CD4-positive, alpha-beta memory T cell (primary cell): ENCODE measurements at regions not wholly inside any gene's neighbourhood (a gene's known extent, or its start where the extent isn't known, plus 50 kb on each side); places are given as distances from the start of the nearest gene placed in this dataset.

Experiments
- CTCF ChIA-PET: fragments of 350-600 bp; sonication (Branson Sonifier 250); formaldehyde crosslinking; loops from one replicate; lab custom pipeline; 2021; ENCODE audit warnings: inconsistent platforms; ENCODE audit not compliant: partially characterized antibody; lab: Charles Lee
- POLR2A ChIA-PET: fragments of 350-600 bp; sonication (Branson Sonifier 250); formaldehyde crosslinking; loops from one replicate; lab custom pipeline; 2021; ENCODE audit not compliant: partially characterized antibody; lab: Charles Lee
- DNase-seq, 5 donors: peaks; one replicate each; pipeline versions ENCODE4 v3.0.0 to v3.0.0-alpha.2; 2020 to 2022; ENCODE audit warnings: mixed read lengths in 1 of 5
- H3K27ac ChIP-seq: one replicate; pipeline ENCODE4 v1.7.0; 2013; ENCODE audit warnings: low read depth, low read length
- H3K27me3 ChIP-seq: 2 replicates; pipeline ENCODE4 v1.7.0; 2013; ENCODE audit warnings: mild to moderate bottlenecking, low read length, moderate library complexity; ENCODE audit not compliant: insufficient read depth
- H3K36me3 ChIP-seq: 2 replicates; pipeline ENCODE4 v1.7.0; 2013; ENCODE audit warnings: mild to moderate bottlenecking, low read length, moderate library complexity; ENCODE audit not compliant: insufficient read depth
- H3K4me1 ChIP-seq: 2 replicates; pipeline ENCODE4 v1.7.0; 2013; ENCODE audit warnings: mild to moderate bottlenecking, low read length, moderate library complexity; ENCODE audit not compliant: insufficient read depth
- H3K4me3 ChIP-seq, 2 donors: one replicate each; pipeline ENCODE4 v1.7.0; 2013; ENCODE audit warnings: low read length in 2 of 2, mild to moderate bottlenecking in 1 of 2
- H3K9me3 ChIP-seq, 2 donors: one replicate each; pipeline ENCODE4 v1.7.0; 2013; ENCODE audit warnings: low read length in 2 of 2, control low read depth in 1 of 2; ENCODE audit not compliant: control insufficient read depth in 1 of 2
- H3K27ac Mint-ChIP-seq, 7 donors: one replicate each; pipeline ENCODE4 v1.8.0; 2020 to 2021; ENCODE audit warnings: mixed read lengths in 7 of 7, mild to moderate bottlenecking in 6 of 7, inconsistent platforms in 3 of 7, moderate library complexity in 3 of 7
- H3K27me3 Mint-ChIP-seq, 2 donors: one replicate each; pipeline ENCODE4 v1.8.0; 2020 to 2021; ENCODE audit warnings: mixed read lengths in 2 of 2
- H3K36me3 Mint-ChIP-seq, 2 donors: one replicate each; pipeline ENCODE4 v1.8.0; 2020 to 2021; ENCODE audit warnings: mixed read lengths in 2 of 2, inconsistent platforms in 1 of 2, mild to moderate bottlenecking in 1 of 2
- H3K4me1 Mint-ChIP-seq, 4 donors: one replicate each; pipeline ENCODE4 v1.8.0; 2020 to 2021; ENCODE audit warnings: mixed read lengths in 4 of 4, mild to moderate bottlenecking in 1 of 4
- H3K4me3 Mint-ChIP-seq, 8 donors: one replicate each; pipeline ENCODE4 v1.8.0; 2020 to 2021; ENCODE audit warnings: mixed read lengths in 8 of 8, mild to moderate bottlenecking in 7 of 8, moderate library complexity in 6 of 8, inconsistent platforms in 3 of 8
- H3K9me3 Mint-ChIP-seq, 8 donors: one replicate each; pipeline ENCODE4 v1.8.0; 2020 to 2021; ENCODE audit warnings: mixed read lengths in 8 of 8, mild to moderate bottlenecking in 5 of 8, inconsistent platforms in 3 of 8, moderate library complexity in 1 of 8
- intact Hi-C: fragments of 100-400 bp; cut with micrococcal nuclease; formaldehyde crosslinking; loops from one replicate; pipeline ENCODE4 v1.15.1; 2023

DNA sequence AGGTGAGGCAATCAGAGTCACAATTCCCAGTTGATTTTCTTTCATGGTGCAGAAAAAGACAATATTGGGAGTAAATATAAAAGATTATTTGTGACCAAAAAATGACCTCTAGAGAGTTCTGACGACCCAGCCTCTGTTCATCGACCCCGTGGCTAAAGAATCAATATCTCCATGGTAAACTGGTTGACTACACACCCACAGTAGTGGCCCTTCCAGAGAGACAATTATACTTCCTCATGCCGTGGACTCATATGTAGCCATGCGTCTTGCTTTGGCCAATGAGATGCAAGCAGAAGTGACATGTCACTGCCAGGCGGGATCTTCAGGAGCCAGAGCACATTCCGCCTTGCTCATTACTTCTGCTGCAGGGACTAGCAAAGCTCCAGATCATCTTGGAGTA is 163.3 kb upstream of the RAD23B start:
- Mint-ChIP-seq H3K4me3 (no peak overlapping the region), H3K9me3 (peaks cover 0 to 2% (median 0%) of the 10 kb centered on the region in 8 donors), H3K36me3 (no peaks in the 10 kb centered on the region), H3K4me1 (peaks cover 0 to under 1% (median 0%) of the 10 kb centered on the region in 4 donors), H3K27ac (no peak overlapping the region), H3K27me3 (no peaks in the 10 kb centered on the region)
- H3K9me3 ChIP-seq: no peaks in the 10 kb centered on the region
- no peak for DNase-seq
- POLR2A ChIA-PET: no interaction called here
- no peak overlapping the region for H3K27ac ChIP-seq
- intact Hi-C loops: no loop called here
- CTCF ChIA-PET: no interaction called here
- H3K4me1 ChIP-seq: no peaks in the 10 kb centered on the region
- H3K4me3 ChIP-seq: no peak overlapping the region
- peaks cover 3% of the 10 kb centered on the region for H3K27me3 ChIP-seq
- no peaks in the 10 kb centered on the region for H3K36me3 ChIP-seq

GRCh38 chr9:107123389-107123788 is 159.7 kb upstream of the RAD23B start:
- intact Hi-C loops: no loop called here
- H3K4me3 ChIP-seq: no peak overlapping the region
- no peak for DNase-seq
- peaks cover 3% of the 10 kb centered on the region for H3K27me3 ChIP-seq
- CTCF ChIA-PET: no interaction called here
- H3K27ac ChIP-seq: no peak overlapping the region
- H3K9me3 ChIP-seq: no peaks in the 10 kb centered on the region
- Mint-ChIP-seq H3K27ac (no peak overlapping the region), H3K36me3 (no peaks in the 10 kb centered on the region), H3K27me3 (peaks cover under 1 to 4% of the 10 kb centered on the region in 2 donors), H3K4me1 (no peaks in the 10 kb centered on the region), H3K9me3 (peaks cover 0 to 3% (median 0%) of the 10 kb centered on the region in 8 donors), H3K4me3 (no peak overlapping the region)
- POLR2A ChIA-PET: no interaction called here
- no peaks in the 10 kb centered on the region for H3K36me3 ChIP-seq
- no peaks in the 10 kb centered on the region for H3K4me1 ChIP-seq

GRCh38 chr9:107127608-107128007 is 155.5 kb upstream of the RAD23B start:
- Histone ChIP-seq H3K4me3 (no peak overlapping the region), H3K4me1 (no peaks in the 10 kb centered on the region), H3K36me3 (no peaks in the 10 kb centered on the region), H3K9me3 (no peaks in the 10 kb centered on the region), H3K27ac (no peak overlapping the region), H3K27me3 (no peaks in the 10 kb centered on the region)
- no peak for DNase-seq
- ChIA-PET POLR2A (no interaction called here), CTCF (interaction anchor here (0.8 kb wide), 1 partner anchor 214 kb away, joined by 3 read pairs; no protein-coding TSS in a partner anchor)
- H3K4me3 Mint-ChIP-seq: no peak overlapping the region
- peaks cover 3 to 6% of the 10 kb centered on the region in 2 donors for H3K27me3 Mint-ChIP-seq
- H3K9me3 Mint-ChIP-seq: peaks cover 0 to 3% (median 0%) of the 10 kb centered on the region in 8 donors
- H3K36me3 Mint-ChIP-seq: no peaks in the 10 kb centered on the region
- no peak overlapping the region for H3K27ac Mint-ChIP-seq
- intact Hi-C loops: no loop called here
- H3K4me1 Mint-ChIP-seq: no peaks in the 10 kb centered on the region

DNA sequence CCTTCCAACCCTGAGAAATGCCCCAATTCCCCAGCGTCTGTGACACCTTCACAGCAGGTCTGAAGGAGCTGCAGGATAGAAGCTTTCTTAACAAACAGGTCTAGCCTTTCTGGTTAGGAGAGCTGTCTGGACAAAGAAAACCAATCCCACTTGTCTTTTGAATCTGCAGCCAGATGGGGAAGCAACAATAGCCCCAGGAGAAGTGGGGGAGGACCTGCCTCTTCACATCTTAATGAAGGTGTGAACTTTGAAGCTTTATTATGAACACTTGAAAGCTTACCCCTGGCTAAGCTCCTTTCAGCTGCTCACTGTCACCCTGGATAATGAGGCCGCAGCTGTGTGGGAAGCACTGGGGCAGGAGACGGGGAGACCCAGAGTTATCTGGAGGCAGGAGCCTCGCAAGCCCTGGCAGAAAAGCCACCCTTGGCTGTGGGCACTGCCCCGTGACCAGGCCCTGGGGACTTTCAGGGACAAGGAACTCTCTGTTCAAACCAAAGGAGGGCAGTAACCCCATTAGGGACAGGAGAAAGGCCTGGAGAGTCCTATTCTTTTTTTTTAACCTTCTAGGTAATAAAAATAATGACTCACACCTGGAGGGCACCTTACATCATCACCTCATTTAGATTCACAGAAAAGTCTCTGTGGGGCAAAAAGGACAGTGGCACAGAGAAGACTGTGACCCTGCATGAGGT is 151.8 kb upstream of the RAD23B start:
- H3K4me3 ChIP-seq: no peak overlapping the region
- Mint-ChIP-seq H3K27me3 (peaks cover 3 to 6% of the 10 kb centered on the region in 2 donors), H3K27ac (no peak overlapping the region), H3K36me3 (no peaks in the 10 kb centered on the region), H3K4me1 (no peaks in the 10 kb centered on the region), H3K9me3 (peaks cover 0 to 2% (median 0%) of the 10 kb centered on the region in 8 donors), H3K4me3 (no peak overlapping the region)
- no peaks in the 10 kb centered on the region for H3K9me3 ChIP-seq
- H3K27ac ChIP-seq: no peak overlapping the region
- no peaks in the 10 kb centered on the region for H3K27me3 ChIP-seq
- ChIA-PET POLR2A (no interaction called here), CTCF (no interaction called here)
- no peaks in the 10 kb centered on the region for H3K36me3 ChIP-seq
- no peaks in the 10 kb centered on the region for H3K4me1 ChIP-seq
- no peak for DNase-seq
- intact Hi-C loops: no loop called here

DNA sequence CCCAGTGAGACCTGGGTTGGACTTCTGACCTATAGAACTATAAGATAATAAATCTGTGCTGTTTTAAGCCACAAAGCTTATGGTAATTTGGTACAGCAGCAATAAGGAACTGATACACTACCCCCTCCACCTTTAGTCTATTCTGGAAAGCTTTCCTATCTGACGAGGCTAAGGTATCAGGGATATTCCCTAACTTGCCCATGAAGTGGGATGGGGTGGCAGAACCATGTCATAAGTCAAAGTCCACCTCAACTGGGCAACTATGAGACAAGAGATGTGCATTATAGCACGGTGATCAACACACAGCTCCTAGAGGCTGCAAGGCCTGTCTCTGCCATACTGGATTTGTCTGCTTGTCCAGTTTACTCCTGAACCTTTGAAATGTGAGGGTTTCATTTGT is 146.8 kb upstream of the RAD23B start:
- Histone ChIP-seq H3K36me3 (no peaks in the 10 kb centered on the region), H3K4me3 (no peak overlapping the region), H3K4me1 (no peaks in the 10 kb centered on the region), H3K27me3 (no peaks in the 10 kb centered on the region), H3K27ac (no peak overlapping the region), H3K9me3 (no peaks in the 10 kb centered on the region)
- intact Hi-C loops: no loop called here
- H3K9me3 Mint-ChIP-seq: no peaks in the 10 kb centered on the region
- no peak overlapping the region for H3K4me3 Mint-ChIP-seq
- CTCF ChIA-PET: interaction anchor here (5.5 kb wide), 1 partner anchor 205 kb away, joined by 38 read pairs; no protein-coding TSS in a partner anchor
- peaks cover 0 to 3% (median 0%) of the 10 kb centered on the region in 4 donors for H3K4me1 Mint-ChIP-seq
- no peak for DNase-seq
- no peaks in the 10 kb centered on the region for H3K36me3 Mint-ChIP-seq
- no peak overlapping the region for H3K27ac Mint-ChIP-seq
- POLR2A ChIA-PET: no interaction called here
- peaks cover 3 to 6% of the 10 kb centered on the region in 2 donors for H3K27me3 Mint-ChIP-seq

- Mint-ChIP-seq H3K9me3 (no peaks in the 10 kb centered on the region), H3K36me3 (no peaks in the 10 kb centered on the region), H3K4me1 (peaks cover 0 to 3% (median 0%) of the 10 kb centered on the region in 4 donors), H3K27me3 (peaks cover 3 to 8% of the 10 kb centered on the region in 2 donors), H3K4me3 (no peak overlapping the region), H3K27ac (no peak overlapping the region)
- DNase-seq: peak in 1 of 5 donors; percentile 3
- no peaks in the 10 kb centered on the region for H3K9me3 ChIP-seq
- intact Hi-C loops: no loop called here
- H3K27me3 ChIP-seq: no peaks in the 10 kb centered on the region
- no peaks in the 10 kb centered on the region for H3K4me1 ChIP-seq
- POLR2A ChIA-PET: interaction anchor here (0.7 kb wide), 1 partner anchor 146 kb away, joined by 4 read pairs; no protein-coding TSS in a partner anchor
- H3K27ac ChIP-seq: no peak overlapping the region
- H3K36me3 ChIP-seq: no peaks in the 10 kb centered on the region
- CTCF ChIA-PET: interaction anchor here (0.8 to 5.5 kb wide), 10 partner anchors 9 to 375 kb away, joined by 3 to 38 read pairs (median 5); no protein-coding TSS in a partner anchor
- H3K4me3 ChIP-seq: no peak overlapping the region
These were observed 145.4 kb upstream of the RAD23B start for GRCh38 chr9:107137495-107138202.

DNA sequence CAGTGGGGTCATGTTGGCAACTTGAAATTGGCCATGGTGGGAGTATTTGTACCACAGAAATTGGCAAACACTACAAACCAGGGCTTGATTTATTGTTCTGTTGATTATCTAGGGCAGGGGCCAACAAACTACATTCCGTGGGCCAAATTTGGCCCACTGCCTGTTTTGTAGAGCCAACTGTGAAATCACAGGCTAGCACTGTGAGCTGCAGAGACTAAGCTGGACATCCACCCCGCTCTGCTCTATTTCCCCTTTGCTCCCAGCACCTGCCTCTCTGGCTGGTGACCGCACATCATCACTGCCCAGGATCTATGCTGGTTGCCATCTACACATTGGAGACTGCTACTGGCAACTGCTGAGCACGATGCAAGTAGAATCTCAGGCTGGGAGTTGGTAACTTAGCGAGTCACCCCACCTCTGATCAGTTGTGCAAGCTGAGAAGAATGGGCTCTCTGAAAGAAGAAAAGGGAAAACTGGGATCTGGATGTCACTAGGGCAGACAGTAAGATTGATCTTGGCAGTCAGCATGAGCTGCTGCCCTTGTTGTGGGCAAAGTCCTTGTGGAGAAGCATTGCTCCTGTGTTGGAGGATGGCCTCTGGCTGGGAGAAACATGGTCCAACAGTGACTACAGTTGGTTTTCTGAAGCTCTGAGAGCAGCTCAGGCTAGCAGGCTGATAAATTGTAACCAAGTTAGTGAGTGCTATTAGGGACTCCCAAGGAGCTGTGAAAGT is 144.7 kb upstream of the RAD23B start:
- DNase-seq: no peak
- peaks cover 3 to 7% of the 10 kb centered on the region in 2 donors for H3K27me3 Mint-ChIP-seq
- peak overlapping the region in 1 of 7 donors; percentile 67 for H3K27ac Mint-ChIP-seq

More for the DNA sequence above, 144.7 kb upstream of the RAD23B start:
- H3K27me3 ChIP-seq: no peaks in the 10 kb centered on the region
- peaks cover 0 to 3% (median 0%) of the 10 kb centered on the region in 4 donors for H3K4me1 Mint-ChIP-seq
- ChIA-PET CTCF (interaction anchor here (0.9 to 5.5 kb wide), 9 partner anchors 8 to 374 kb away, joined by 3 to 38 read pairs (median 5); no protein-coding TSS in a partner anchor), POLR2A (no interaction called here)
- no peaks in the 10 kb centered on the region for H3K9me3 Mint-ChIP-seq
- H3K36me3 ChIP-seq: no peaks in the 10 kb centered on the region
- no peak overlapping the region for H3K4me3 ChIP-seq
- intact Hi-C loops: no loop called here
- no peaks in the 10 kb centered on the region for H3K9me3 ChIP-seq
- H3K4me3 Mint-ChIP-seq: no peak overlapping the region
- no peak overlapping the region for H3K27ac ChIP-seq
- no peaks in the 10 kb centered on the region for H3K4me1 ChIP-seq
- no peaks in the 10 kb centered on the region for H3K36me3 Mint-ChIP-seq
